Endothelial cell of umbilical vein (primary cell): ENCODE measurements at regions not wholly inside any gene's neighbourhood (a gene's known extent, or its start where the extent isn't known, plus 50 kb on each side); places are given as distances from the start of the nearest gene placed in this dataset.

Experiments
- BruUV-seq: library from RNA; stranded (reverse); fragments of 400-500 nt; replicated peaks from 2 replicates; lab custom pipeline; 2021; lab: Mats Ljungman, UMichigan
- CTCF ChIA-PET: fragments of 300-600, 350-600 bp; sonication (Branson Sonifier 250); formaldehyde crosslinking; loops from one replicate; lab custom pipeline; 2021; ENCODE audit warnings: antibody characterized with exemption, inconsistent platforms; lab: Charles Lee
- POLR2A ChIA-PET: fragments of 300-600, 350-600 bp; sonication (Branson Sonifier 250); formaldehyde crosslinking; loops from one replicate; lab custom pipeline; 2021; ENCODE audit warnings: antibody characterized with exemption, inconsistent platforms; lab: Charles Lee
- DNase-seq: peaks from one replicate; pipeline ENCODE4 v3.0.0-alpha.2; 2011; ENCODE audit warnings: low read depth, low spot score
- FAIRE-seq: peaks from 2 replicates; lab custom pipeline; 2011; peaks lifted over from hg19 to GRCh38; lab: Jason Lieb, UNC
- H2AFZ ChIP-seq: 2 replicates; pipeline ENCODE4 v1.6.0; 2012; ENCODE audit warnings: low read depth, low read length, control low read depth, inconsistent platforms
- H3K27ac ChIP-seq: 2 replicates; pipeline ENCODE4 v1.5.1; 2011; ENCODE audit warnings: low read depth, mild to moderate bottlenecking, control low read depth, low read length, moderate library complexity; ENCODE audit not compliant: insufficient read depth
- H3K27me3 ChIP-seq, 2 experiments: 2 replicates each; pipeline versions ENCODE4 v1.6.0 to v1.6.1; 2011; ENCODE audit warnings: low read length in 2 of 2, mixed read lengths in 1 of 2; ENCODE audit not compliant: control insufficient read depth in 2 of 2, insufficient read depth in 2 of 2
- H3K36me3 ChIP-seq, 2 experiments: 2 replicates in 1 of 2; 3 replicates in 1 of 2; pipeline ENCODE4 v1.5.1; 2011; ENCODE audit warnings: low read length in 2 of 2, mild to moderate bottlenecking in 1 of 2, moderate library complexity in 1 of 2; ENCODE audit not compliant: control insufficient read depth in 2 of 2, insufficient read depth in 2 of 2; ENCODE audit errors: extremely low read depth in 1 of 2
- H3K4me1 ChIP-seq: 3 replicates; pipeline ENCODE4 v1.5.1; 2011; ENCODE audit warnings: mild to moderate bottlenecking, low read length; ENCODE audit not compliant: control insufficient read depth, insufficient read depth; ENCODE audit errors: extremely low read depth
- H3K4me2 ChIP-seq: 2 replicates; pipeline ENCODE4 v1.6.1; 2011; ENCODE audit warnings: low read length, control low read depth, mixed read lengths; ENCODE audit not compliant: insufficient read depth
- H3K4me3 ChIP-seq, 3 experiments: fragments of 200-600 bp in 1 of 3; sonication (generic), shearing (Covaris generic) in 1 of 3; replicated peaks in 1 of 3; 2 replicates each; pipeline ENCODE4 v1.5.1; 2011 to 2016; ENCODE audit warnings: control low read depth in 3 of 3, low read length in 3 of 3, mild to moderate bottlenecking in 2 of 3, inconsistent platforms in 1 of 3, low read depth in 1 of 3, moderate library complexity in 1 of 3; ENCODE audit not compliant: insufficient read depth in 1 of 3
- H3K79me2 ChIP-seq: 2 replicates; pipeline ENCODE4 v1.6.0; 2012; ENCODE audit warnings: low read length, inconsistent platforms; ENCODE audit not compliant: control insufficient read depth, insufficient read depth
- H3K9ac ChIP-seq: replicated peaks from 2 replicates; pipeline ENCODE3; 2011; ENCODE audit warnings: low read length, control low read depth; ENCODE audit not compliant: insufficient read depth; ENCODE audit errors: extremely low read depth
- H3K9me1 ChIP-seq: replicated peaks from 3 replicates; pipeline ENCODE4 v1.6.0; 2011; ENCODE audit warnings: mild to moderate bottlenecking, low read length; ENCODE audit not compliant: control insufficient read depth, insufficient read depth; ENCODE audit errors: extremely low read depth
- H3K9me3 ChIP-seq: replicated peaks from 2 replicates; pipeline ENCODE4 v1.5.1; 2012; ENCODE audit warnings: low read length, inconsistent platforms; ENCODE audit not compliant: control insufficient read depth, insufficient read depth
- H4K20me1 ChIP-seq: replicated peaks from 2 replicates; pipeline ENCODE3; 2011; ENCODE audit warnings: mild to moderate bottlenecking, low read length; ENCODE audit not compliant: control insufficient read depth, insufficient read depth; ENCODE audit errors: extremely low read depth
- GATA2 ChIP-seq: IDR thresholded peaks from 2 replicates; pipeline ENCODE4 v1.7.0; 2011; ENCODE audit warnings: low read depth, mild to moderate bottlenecking, moderate library complexity, mixed read lengths, low read length; ENCODE audit not compliant: insufficient read length, insufficient read depth
- JUN ChIP-seq: IDR thresholded peaks from 2 replicates; pipeline ENCODE4 v1.6.1; 2011; ENCODE audit warnings: borderline replicate concordance, low read depth; ENCODE audit not compliant: insufficient read length, insufficient read depth
- MYC ChIP-seq: IDR thresholded peaks from one replicate; pipeline ENCODE4 v1.6.1; 2011; ENCODE audit warnings: mild to moderate bottlenecking, low read depth, low read length
- POLR2A ChIP-seq: IDR thresholded peaks from 2 replicates; pipeline ENCODE4 v1.6.1; 2012; ENCODE audit warnings: low read depth, mild to moderate bottlenecking, control low read depth, low read length
- POLR2AphosphoS5 ChIP-seq: IDR thresholded peaks from 2 replicates; pipeline ENCODE4 v1.6.1; 2012; ENCODE audit warnings: low read depth, mild to moderate bottlenecking, control low read depth, low read length, moderate library complexity; ENCODE audit not compliant: insufficient read depth
- dilution Hi-C: fragments of 300-500 bp; cut with MboI; formaldehyde crosslinking; loops from one replicate; pipeline ENCODE4 v1.15.0; 2019; ENCODE audit warnings: low sequenced_read_pairs; ENCODE audit not compliant: extremely low pct_ligation_motif_present
- intact Hi-C: fragments of 100-400 bp; cut with micrococcal nuclease; formaldehyde crosslinking; loops from one replicate; pipeline ENCODE4 v1.10.0; 2022
- TF ChIP-seq, protein P1 (sequence below), 2 donors: IDR thresholded peaks; 1 replicate in 1 of 2; 2 replicates in 1 of 2; pipeline ENCODE4 v1.5.1; 2011; ENCODE audit warnings: low read length in 2 of 2, mild to moderate bottlenecking in 2 of 2, moderate library complexity in 2 of 2, control low read depth in 1 of 2, inconsistent platforms in 1 of 2, low read depth in 1 of 2; ENCODE audit not compliant: insufficient read depth in 1 of 2; ENCODE audit errors: extremely low read depth in 1 of 2

DNA sequence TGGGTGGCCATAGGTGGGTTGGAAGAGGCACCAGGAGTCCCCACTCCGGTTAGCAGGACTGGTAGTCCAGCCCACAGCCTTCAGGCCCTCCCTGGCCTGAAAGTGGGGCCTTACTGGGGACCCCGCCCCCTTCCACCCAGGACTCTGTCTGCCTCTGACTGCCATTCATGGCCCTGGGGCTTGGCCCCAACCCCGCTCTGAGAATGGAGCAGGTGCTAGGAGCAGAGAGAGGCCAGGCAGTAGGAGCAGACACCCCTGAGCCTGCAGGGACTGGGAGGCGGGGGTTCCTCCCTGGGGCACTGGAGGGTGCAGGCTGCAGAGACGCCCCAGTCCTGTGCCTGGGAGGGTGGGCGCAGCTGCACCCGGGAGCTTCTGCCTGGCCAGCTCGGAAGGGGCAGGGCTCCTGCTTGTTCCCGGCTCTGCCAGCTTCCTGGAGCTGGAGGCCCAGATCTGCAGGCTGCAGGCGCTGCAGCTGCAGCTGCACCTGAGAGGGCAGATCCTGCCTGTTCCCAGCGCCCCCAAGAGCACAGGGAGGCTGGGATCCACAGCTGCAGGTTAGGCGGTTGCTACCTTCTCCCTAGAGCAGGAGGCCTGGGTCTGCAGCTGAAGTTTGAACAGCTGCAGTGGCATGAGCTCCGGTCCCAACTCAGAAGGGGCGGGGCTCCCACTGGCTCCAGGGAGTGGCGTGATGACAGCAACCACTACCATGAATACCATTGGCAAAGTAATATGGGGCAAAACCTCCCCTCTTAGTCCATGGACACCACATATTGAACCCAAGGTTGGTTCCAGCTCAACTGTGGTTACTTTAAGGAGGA is 194.7 kb downstream of the SQOR start:
- no peak overlapping the region for H3K27ac ChIP-seq
- H3K27me3 ChIP-seq, result no peaks in the 10 kb centered on the region
- no peak for FAIRE-seq
- no TSS peak for BruUV-seq
- no peak overlapping the region for H2AFZ ChIP-seq
- TF ChIP-seq MYC (no peak), POLR2A (no peak), JUN (no peak), GATA2 (no peak), POLR2AphosphoS5 (no peak)
- TF ChIP-seq, protein P1, sequence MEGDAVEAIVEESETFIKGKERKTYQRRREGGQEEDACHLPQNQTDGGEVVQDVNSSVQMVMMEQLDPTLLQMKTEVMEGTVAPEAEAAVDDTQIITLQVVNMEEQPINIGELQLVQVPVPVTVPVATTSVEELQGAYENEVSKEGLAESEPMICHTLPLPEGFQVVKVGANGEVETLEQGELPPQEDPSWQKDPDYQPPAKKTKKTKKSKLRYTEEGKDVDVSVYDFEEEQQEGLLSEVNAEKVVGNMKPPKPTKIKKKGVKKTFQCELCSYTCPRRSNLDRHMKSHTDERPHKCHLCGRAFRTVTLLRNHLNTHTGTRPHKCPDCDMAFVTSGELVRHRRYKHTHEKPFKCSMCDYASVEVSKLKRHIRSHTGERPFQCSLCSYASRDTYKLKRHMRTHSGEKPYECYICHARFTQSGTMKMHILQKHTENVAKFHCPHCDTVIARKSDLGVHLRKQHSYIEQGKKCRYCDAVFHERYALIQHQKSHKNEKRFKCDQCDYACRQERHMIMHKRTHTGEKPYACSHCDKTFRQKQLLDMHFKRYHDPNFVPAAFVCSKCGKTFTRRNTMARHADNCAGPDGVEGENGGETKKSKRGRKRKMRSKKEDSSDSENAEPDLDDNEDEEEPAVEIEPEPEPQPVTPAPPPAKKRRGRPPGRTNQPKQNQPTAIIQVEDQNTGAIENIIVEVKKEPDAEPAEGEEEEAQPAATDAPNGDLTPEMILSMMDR (IDR thresholded peaks at IDR 0.05; ENCODE audit: extremely low read depth in 1 of 2, insufficient read depth in 1 of 2, low read depth in 1 of 2, low read length in 2 of 2), result no peak
- dilution Hi-C loops (no loop called here), intact Hi-C loops (no loop called here)
- CTCF ChIA-PET, result interaction anchor here (1.8 kb wide), 1 partner anchor 90 kb away, joined by 4 read pairs; no protein-coding TSS in a partner anchor
- H3K9ac ChIP-seq, result no peak overlapping the region
- DNase-seq, result no peak
- no peaks in the 10 kb centered on the region for H4K20me1 ChIP-seq
- H3K79me2 ChIP-seq, result no peaks in the 10 kb centered on the region
- H3K9me3 ChIP-seq, result no peaks in the 10 kb centered on the region
- no peak overlapping the region for H3K4me3 ChIP-seq
- no peaks in the 10 kb centered on the region for H3K9me1 ChIP-seq
- POLR2A ChIA-PET, result no interaction called here
- H3K4me1 ChIP-seq, result no peaks in the 10 kb centered on the region
- H3K4me2 ChIP-seq, result no peak overlapping the region
- H3K36me3 ChIP-seq, result no peaks in the 10 kb centered on the region
